ENCODE measurements at regions not wholly inside any gene's neighbourhood (a gene's known extent, or its start where the extent isn't known, plus 50 kb on each side); places are given as distances from the start of the nearest gene placed in this dataset.

DNA sequence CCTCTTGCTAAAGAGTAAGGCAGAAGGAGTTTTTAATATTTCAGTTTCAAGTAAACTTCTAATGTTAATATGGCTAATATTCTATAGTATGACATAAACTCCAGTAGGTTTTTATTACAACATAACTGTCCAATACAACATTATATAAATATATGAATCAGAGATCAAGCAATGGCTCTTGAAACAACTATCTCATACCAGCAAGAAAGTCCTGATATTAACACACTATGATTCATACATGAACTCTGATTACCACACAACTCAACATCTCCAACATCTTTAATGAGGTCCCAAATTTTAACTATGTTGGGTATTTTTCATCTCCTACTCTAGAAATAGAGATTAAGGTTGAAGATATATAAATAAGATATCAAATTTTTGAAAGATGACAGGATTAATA is 878.3 kb downstream of the TLE1 start:
- H3K27me3 Mint-ChIP-seq = no peaks in the 10 kb centered on the region
- ATAC-seq = no peak
- no peak overlapping the region for H3K27ac Mint-ChIP-seq
- no peak overlapping the region for H3K4me3 Mint-ChIP-seq
- H3K36me3 Mint-ChIP-seq = peaks cover 6% of the 10 kb centered on the region
- H3K4me1 Mint-ChIP-seq = no peaks in the 10 kb centered on the region
- H3K9me3 Mint-ChIP-seq = peaks cover 3% of the 10 kb centered on the region

DNA sequence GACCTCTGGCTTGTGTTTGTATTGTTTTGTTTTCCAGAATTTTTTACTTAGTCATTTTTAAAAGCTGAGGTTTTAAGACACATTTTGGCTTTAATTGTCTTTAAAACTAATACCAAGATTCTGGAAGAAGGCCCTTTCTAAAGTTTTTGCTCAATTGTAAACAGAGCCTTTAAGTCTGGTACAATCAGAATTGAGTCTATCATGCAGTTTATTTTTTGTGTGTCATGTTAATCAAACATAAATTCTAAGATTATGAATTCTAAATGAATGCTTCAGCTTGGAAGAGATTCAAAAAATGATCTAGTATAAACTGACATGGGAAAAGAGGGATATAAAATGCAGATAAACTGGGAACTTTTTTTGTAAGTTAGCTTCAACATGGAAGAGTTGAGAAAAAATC is 882.7 kb downstream of the TLE1 start:
- Mint-ChIP-seq H3K4me3 (no peak overlapping the region), H3K27me3 (no peaks in the 10 kb centered on the region), H3K4me1 (no peaks in the 10 kb centered on the region), H3K9me3 (no peaks in the 10 kb centered on the region), H3K36me3 (no peaks in the 10 kb centered on the region), H3K27ac (no peak overlapping the region)
- ATAC-seq = no peak

DNA sequence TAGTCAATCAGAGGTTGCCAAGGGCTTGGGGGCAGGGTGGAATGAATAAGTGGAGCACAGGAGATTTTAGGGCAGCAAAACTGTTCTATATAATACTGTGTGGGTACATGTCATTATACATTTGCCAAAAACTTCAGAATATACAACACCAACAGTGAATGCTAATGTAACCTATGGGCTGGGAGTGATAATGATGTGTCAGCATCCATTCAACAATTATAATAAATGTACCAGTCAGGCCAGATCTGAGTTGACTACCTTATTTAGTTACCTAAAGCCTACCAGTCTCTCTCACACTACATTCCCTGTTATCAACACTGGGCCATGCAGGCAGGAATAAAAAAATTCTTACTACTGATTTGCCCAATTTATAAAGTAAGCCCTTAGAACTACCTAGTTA is 884.5 kb downstream of the TLE1 start:
- Mint-ChIP-seq H3K27ac (no peak overlapping the region), H3K36me3 (peaks cover 12% of the 10 kb centered on the region), H3K9me3 (peaks cover 9% of the 10 kb centered on the region), H3K4me3 (no peak overlapping the region), H3K27me3 (no peaks in the 10 kb centered on the region), H3K4me1 (no peaks in the 10 kb centered on the region)
- no peak for ATAC-seq

DNA sequence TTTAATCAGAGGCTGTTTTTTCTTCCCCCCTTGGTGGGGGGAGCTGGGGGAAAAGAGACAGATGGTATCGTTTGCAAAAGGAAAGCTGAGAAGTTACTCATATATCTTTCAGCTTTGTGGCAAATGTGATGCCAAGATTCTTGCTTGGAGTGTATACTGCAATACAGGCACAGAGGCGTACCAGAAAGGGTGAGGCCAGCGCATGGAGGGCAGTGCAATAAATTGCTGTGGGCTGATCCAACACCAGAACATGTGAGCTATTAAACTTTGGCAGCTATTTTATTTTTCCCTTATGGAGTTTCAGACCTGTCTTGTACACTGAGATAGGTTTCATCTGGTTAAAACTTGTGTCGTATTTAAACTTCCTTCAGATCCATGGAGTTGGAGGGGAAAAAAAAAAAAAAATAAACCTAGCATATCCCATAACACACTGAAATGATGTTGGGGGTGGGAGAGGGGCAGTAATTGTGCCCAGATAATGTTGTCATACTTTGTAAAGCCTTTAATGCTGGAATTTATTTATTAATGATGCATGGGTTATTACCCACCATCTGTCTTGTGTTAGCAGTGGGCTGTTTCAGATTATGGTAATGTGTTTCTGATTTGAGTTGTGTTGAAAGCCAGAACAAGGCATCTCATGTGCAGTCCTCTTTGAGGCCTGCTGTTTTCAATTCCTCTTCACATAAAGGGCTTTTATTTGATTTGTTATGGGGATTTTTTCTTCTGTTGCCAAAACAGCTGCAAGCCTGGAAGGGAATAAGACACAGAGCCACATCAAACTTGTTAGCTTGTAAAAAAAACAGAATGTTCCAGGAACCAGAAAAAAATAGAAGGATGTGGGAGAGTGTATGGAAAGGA is 891.3 kb downstream of the TLE1 start:
- H3K27me3 Mint-ChIP-seq = no peaks in the 10 kb centered on the region
- peaks cover 11% of the 10 kb centered on the region for H3K9me3 Mint-ChIP-seq
- no peaks in the 10 kb centered on the region for H3K4me1 Mint-ChIP-seq
- H3K27ac Mint-ChIP-seq = no peak overlapping the region
- H3K36me3 Mint-ChIP-seq = peaks cover 36% of the 10 kb centered on the region
- H3K4me3 Mint-ChIP-seq = no peak overlapping the region
- no peak for ATAC-seq

DNA sequence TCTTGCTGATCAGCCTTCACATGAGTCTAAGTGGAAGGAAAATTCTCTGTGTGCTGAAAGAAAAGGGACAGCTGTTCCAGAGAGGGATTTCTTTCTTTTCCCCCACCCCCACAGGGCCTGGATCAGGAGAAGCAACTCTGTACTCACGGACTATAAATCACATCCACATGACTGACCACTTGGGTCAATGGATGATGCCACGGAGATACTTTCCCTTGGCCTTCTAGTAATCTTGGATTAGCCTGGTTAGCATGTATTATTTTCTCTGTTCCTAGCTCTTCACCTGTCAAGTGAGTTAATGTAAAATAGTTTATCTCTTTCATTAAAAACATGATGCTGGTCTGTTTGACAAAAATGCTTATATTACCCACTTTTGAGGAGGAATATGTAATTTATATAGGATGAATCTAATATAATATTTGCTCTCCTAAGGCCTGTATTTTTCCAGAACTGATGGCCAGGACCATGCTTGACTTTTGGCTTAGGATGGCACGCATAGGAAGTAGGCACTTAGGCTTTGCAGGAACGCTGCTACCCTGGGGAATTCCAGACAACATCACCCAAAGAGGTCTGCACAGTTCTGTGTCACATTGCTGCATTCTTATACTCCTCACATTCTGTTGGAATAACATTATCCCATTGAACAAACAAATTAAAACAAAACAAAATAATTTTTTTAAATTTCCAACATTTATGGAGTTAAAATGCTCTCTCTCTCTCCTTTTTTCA is 892.1 kb downstream of the TLE1 start:
- Mint-ChIP-seq H3K27ac (no peak overlapping the region), H3K4me1 (no peaks in the 10 kb centered on the region), H3K36me3 (peaks cover 36% of the 10 kb centered on the region), H3K9me3 (peaks cover 11% of the 10 kb centered on the region), H3K27me3 (no peaks in the 10 kb centered on the region), H3K4me3 (no peak overlapping the region)
- ATAC-seq = no peak

DNA sequence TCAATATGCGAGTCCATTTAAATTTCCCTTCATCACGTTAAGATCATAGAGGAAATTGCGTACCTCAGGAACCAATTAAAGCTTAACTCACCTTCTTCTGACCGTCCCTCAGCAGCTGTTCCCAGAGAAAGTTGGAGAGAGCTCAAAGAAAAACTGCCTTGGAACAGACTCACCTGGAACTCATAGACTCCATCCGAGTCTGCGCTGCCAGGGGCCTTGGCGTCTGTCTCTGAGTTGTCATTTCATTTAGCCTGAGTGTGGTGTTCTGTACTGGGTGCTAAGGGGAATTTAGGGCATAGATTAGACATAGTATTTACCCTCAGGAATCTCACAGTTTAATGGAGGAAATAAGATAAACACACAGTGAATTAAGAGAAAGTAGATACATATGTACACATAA is 892.7 kb downstream of the TLE1 start:
- Mint-ChIP-seq H3K36me3 (peaks cover 36% of the 10 kb centered on the region), H3K4me1 (no peaks in the 10 kb centered on the region), H3K4me3 (no peak overlapping the region), H3K27ac (no peak overlapping the region), H3K27me3 (no peaks in the 10 kb centered on the region), H3K9me3 (peaks cover 11% of the 10 kb centered on the region)
- no peak for ATAC-seq

DNA sequence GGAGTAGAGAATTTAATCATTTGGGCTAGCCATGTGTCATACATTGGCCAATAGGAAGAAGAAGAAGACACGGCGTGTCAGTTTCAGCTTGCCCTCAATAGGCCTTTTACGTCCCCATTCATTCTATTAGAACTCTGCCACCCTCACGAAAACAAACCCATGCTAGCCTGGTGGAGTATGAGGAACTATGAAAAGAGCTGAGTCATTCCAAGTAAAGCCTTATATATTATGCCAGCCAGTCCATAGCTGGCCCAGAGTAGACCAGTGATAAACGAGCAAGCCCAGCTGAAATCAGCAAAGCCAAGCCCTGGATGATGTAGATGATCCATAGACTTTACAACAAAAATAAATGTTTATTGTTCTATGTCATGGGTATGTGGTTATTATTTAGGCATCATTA is 895.1 kb downstream of the TLE1 start:
- peak; percentile 41 for ATAC-seq
- Mint-ChIP-seq H3K4me1 (no peaks in the 10 kb centered on the region), H3K9me3 (no peaks in the 10 kb centered on the region), H3K27ac (no peak overlapping the region), H3K36me3 (peaks cover 21% of the 10 kb centered on the region), H3K4me3 (no peak overlapping the region), H3K27me3 (no peaks in the 10 kb centered on the region)

DNA sequence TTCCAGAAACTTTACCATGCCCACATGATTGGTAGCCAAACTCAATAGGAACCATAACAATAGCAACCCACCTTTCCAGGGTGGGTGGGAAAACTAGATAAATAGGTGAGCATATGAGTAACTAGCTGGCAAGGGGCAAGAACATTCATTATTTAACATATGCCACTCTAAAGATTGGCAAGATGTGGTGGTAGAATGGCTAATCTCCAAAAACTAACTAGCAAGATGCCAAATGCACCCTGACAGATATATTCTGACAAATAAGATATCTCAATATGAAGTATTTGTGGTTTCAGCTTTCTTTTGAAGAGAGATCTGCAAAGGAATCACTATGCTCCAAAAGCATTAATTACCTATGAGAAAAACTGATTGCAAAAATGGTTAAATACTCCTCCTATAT is 895.6 kb downstream of the TLE1 start:
- no peak for ATAC-seq
- Mint-ChIP-seq H3K36me3 (peaks cover 21% of the 10 kb centered on the region), H3K27me3 (no peaks in the 10 kb centered on the region), H3K27ac (no peak overlapping the region), H3K4me1 (no peaks in the 10 kb centered on the region), H3K4me3 (no peak overlapping the region), H3K9me3 (no peaks in the 10 kb centered on the region)

DNA sequence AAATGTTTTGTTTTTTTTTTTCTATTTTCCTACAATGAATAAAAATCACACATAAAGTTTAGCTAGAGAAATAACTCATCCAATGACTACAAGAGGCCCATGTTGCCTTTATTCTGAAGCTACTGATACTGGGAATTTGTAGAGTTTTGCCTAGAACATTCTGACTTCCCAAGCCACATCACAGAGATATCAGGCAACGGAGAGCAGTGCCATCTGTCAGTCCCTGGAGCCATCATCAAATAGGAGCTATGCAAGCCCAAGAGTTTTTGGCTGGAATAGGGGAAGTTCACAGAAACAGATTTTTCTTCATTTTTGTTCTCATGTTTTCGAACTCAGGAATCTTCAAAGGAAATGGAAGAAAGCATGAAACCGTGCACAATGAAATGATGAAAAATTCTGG is 896.6 kb downstream of the TLE1 start:
- Mint-ChIP-seq H3K36me3 (peaks cover 21% of the 10 kb centered on the region), H3K4me3 (no peak overlapping the region), H3K4me1 (no peaks in the 10 kb centered on the region), H3K27me3 (no peaks in the 10 kb centered on the region), H3K9me3 (no peaks in the 10 kb centered on the region), H3K27ac (no peak overlapping the region)
- ATAC-seq = no peak

DNA sequence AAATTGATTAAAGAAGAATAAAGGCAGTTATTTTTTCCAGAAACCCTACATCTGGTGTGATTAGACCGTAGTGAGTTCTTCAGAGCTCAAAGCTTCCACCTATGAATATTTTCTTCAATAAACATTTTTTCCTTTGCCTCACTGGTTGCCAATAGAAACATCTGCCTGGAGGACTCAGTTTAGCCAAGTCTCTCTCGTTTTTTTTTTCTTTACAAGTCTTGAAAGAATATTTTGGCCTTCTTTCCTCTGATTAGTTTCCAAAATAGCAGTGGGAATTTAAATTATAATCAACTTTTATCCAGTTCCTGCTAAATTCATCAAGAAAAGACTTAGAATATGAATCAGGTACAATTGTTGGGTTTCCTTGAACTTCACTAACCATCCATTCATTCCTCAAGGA is 897.5 kb downstream of the TLE1 start:
- ATAC-seq = no peak
- Mint-ChIP-seq H3K27ac (no peak overlapping the region), H3K9me3 (no peaks in the 10 kb centered on the region), H3K4me3 (no peak overlapping the region), H3K4me1 (no peaks in the 10 kb centered on the region), H3K27me3 (no peaks in the 10 kb centered on the region), H3K36me3 (peaks cover 18% of the 10 kb centered on the region)

DNA sequence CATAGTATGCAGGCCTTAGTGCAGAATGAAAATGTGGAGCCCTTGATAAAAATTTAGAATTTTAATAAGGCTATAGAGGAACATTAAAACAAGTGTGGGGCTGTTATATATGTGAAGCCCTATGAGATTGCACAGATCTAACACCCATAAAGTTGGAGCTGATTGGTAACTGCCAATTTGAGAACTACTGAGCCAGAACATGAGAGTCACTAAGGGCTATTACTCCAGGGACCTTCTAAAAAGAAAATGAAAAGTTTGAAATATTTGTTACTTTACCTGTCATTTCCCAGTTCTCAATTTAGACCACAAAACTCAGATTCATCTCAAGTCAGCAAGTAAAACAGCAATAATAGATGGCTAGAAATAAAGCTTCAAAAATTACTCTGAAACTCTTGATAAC is 898.6 kb downstream of the TLE1 start:
- Mint-ChIP-seq H3K9me3 (no peaks in the 10 kb centered on the region), H3K27me3 (no peaks in the 10 kb centered on the region), H3K4me3 (no peak overlapping the region), H3K27ac (no peak overlapping the region), H3K4me1 (no peaks in the 10 kb centered on the region), H3K36me3 (peaks cover 15% of the 10 kb centered on the region)
- no peak for ATAC-seq

DNA sequence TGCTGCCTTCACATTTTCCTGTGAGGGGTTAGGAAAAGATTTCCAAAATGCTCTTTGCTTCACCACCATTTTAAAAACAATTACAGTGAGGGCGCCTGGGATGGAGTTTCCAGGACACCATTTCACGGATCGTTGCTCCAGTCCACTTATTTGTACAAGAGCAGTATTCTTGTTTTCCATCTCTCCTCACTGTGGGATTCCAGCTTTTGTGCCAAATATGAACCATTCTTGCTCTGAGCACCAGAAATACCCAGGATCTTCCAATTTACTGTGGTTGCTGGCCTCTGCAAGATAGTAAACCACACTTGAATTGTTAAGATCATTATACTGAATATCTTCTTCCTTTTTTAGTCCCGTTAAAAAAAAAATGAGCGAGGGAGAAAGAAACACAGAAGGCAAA is 899.5 kb downstream of the TLE1 start:
- H3K27me3 Mint-ChIP-seq = no peaks in the 10 kb centered on the region
- no peak overlapping the region for H3K27ac Mint-ChIP-seq
- no peak for ATAC-seq
- no peak overlapping the region for H3K4me3 Mint-ChIP-seq
- H3K9me3 Mint-ChIP-seq = no peaks in the 10 kb centered on the region
- peaks cover 16% of the 10 kb centered on the region for H3K36me3 Mint-ChIP-seq
- H3K4me1 Mint-ChIP-seq = no peaks in the 10 kb centered on the region

DNA sequence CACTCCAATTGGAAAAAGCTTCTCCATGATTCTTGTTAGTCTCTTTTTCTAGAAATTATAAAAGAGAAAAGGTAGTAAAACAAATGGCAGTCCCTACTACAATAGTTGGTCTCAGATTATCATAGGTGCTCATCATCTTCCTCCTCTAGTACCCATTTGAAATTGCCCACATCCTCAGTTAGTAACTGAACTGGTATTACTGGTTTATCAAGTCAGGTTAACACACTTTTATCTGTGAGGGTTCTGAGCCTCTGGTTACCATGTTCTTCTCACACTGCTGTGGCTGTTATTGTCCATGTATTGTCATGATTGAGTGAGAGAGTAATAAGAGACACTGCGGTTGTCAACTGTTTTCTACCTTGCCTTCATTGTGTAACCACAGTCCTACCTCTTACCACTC is 901.7 kb downstream of the TLE1 start:
- Mint-ChIP-seq H3K4me3 (no peak overlapping the region), H3K36me3 (peaks cover 7% of the 10 kb centered on the region), H3K9me3 (no peaks in the 10 kb centered on the region), H3K27ac (no peak overlapping the region), H3K27me3 (no peaks in the 10 kb centered on the region), H3K4me1 (no peaks in the 10 kb centered on the region)
- no peak for ATAC-seq

DNA sequence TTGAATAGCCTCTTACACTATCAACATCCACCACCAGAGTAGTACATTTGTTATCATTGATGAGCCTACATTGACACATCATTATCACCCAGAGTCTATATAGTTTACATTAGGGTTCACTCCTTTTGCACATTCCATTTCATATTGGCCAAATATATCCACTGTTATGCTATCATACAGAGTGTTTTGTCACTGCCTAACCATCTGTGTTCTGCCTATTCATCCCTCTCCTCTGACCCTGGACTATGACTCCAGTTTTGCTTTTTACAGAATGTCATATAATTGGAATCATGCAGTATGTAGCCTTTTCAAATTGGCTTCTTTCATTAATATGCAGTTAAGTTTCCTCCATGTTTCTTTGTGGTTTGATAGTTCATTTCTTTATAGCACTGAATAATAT is 904.7 kb downstream of the TLE1 start:
- no peak overlapping the region for H3K4me3 Mint-ChIP-seq

DNA sequence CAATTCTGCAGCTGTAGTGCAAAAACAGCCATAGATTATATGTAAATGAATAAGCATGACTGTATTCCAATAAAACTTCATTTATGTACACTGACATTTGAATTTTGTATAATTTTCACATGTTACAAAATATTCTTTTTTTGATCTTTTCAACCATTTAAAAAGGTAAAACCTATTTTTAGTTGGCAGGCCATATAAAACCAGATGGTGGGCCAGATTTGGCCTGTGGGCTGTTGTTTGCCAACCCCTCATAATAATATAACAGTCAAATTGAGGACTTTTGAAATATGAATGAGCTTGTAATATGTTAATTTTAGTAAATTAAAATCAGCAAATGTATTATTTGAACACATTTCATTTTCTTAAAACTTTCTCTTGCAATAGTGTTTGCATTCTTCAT is 913.4 kb downstream of the TLE1 start:
- H3K4me3 Mint-ChIP-seq = no peak overlapping the region
- no peaks in the 10 kb centered on the region for H3K4me1 Mint-ChIP-seq
- no peak overlapping the region for H3K27ac Mint-ChIP-seq
- no peak for ATAC-seq
- H3K27me3 Mint-ChIP-seq = no peaks in the 10 kb centered on the region
- no peaks in the 10 kb centered on the region for H3K9me3 Mint-ChIP-seq
- no peaks in the 10 kb centered on the region for H3K36me3 Mint-ChIP-seq

More for the DNA sequence above, 904.7 kb downstream of the TLE1 start:
- peaks cover 7% of the 10 kb centered on the region for H3K36me3 Mint-ChIP-seq
- H3K9me3 Mint-ChIP-seq = no peaks in the 10 kb centered on the region
- no peak overlapping the region for H3K27ac Mint-ChIP-seq
- no peaks in the 10 kb centered on the region for H3K4me1 Mint-ChIP-seq
- H3K27me3 Mint-ChIP-seq = no peaks in the 10 kb centered on the region
- no peak for ATAC-seq

DNA sequence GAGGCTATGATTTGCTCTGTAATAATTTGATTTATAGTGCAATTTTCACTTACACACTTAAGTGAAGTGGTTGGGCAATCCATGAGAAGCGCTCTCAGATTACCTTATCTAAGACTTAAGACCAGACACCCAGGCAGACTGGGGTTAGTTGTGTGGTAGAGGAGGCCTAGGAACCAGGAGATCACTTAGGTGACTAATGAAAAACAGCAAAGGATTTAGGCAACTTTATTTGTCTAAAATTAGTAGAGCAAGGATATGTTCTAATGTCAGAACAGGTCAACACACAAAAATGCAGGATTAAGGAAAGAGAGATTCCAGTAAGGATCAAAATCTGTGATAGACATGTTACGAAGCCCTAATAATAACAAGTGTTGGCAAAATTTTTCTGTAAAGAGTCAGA is 913.8 kb downstream of the TLE1 start:
- Mint-ChIP-seq H3K4me1 (no peaks in the 10 kb centered on the region), H3K4me3 (no peak overlapping the region), H3K27me3 (no peaks in the 10 kb centered on the region), H3K36me3 (no peaks in the 10 kb centered on the region), H3K27ac (no peak overlapping the region), H3K9me3 (no peaks in the 10 kb centered on the region)
- ATAC-seq = no peak
